SK-N-SH treated with all-trans-retinoic acid at 6 μM for 48 hours (cell line): ENCODE measurements at regions not wholly inside any gene's neighbourhood (a gene's known extent, or its start where the extent isn't known, plus 50 kb on each side); places are given as distances from the start of the nearest gene placed in this dataset.

ENCODE experiments used
- CSDC2 ChIP-seq: fragments of 250-450 bp; sonication (Bioruptor Pico); IDR thresholded peaks from 2 replicates; pipeline ENCODE4 v1.5.0; 2020; ENCODE audit warnings: mild to moderate bottlenecking, moderate library complexity
- ESRRG ChIP-seq: fragments of 250-450 bp; sonication (Bioruptor Pico); IDR thresholded peaks from 2 replicates; pipeline ENCODE4 v1.6.1; 2021; ENCODE audit warnings: mild to moderate bottlenecking
- PPARA ChIP-seq: fragments of 250-450 bp; sonication (Bioruptor Pico); IDR thresholded peaks from 2 replicates; pipeline ENCODE4 v1.5.0; 2020; ENCODE audit warnings: mild to moderate bottlenecking, borderline replicate concordance
- ZFP3 ChIP-seq: fragments of 250-450 bp; sonication (Bioruptor Pico); IDR thresholded peaks from 2 replicates; pipeline ENCODE4 v1.5.0; 2020; ENCODE audit warnings: mild to moderate bottlenecking, moderate library complexity
- ZFP30 ChIP-seq: fragments of 450-650 bp; formaldehyde crosslinking; IDR thresholded peaks from 2 replicates; pipeline ENCODE4 v1.5.0; 2022; ENCODE audit warnings: mild to moderate bottlenecking, moderate library complexity
- ZNF565 ChIP-seq: fragments of 450-650 bp; formaldehyde crosslinking; conservative IDR thresholded peaks from 2 replicates; pipeline ENCODE4 v1.5.0; 2020; ENCODE audit warnings: low read depth, mild to moderate bottlenecking, moderate library complexity
- ZNF70 ChIP-seq: fragments of 450-650 bp; formaldehyde crosslinking; IDR thresholded peaks from 2 replicates; pipeline ENCODE4 v1.5.0; 2020; ENCODE audit warnings: mild to moderate bottlenecking, moderate library complexity
- ZNF8 ChIP-seq: fragments of 450-650 bp; formaldehyde crosslinking; IDR thresholded peaks from 2 replicates; pipeline ENCODE4 v1.5.0; 2020; ENCODE audit warnings: mild to moderate bottlenecking, moderate library complexity
- TF ChIP-seq, protein P1 (sequence below): fragments of 250-450 bp; sonication (Bioruptor Pico); IDR thresholded peaks from 2 replicates; pipeline ENCODE4 v1.5.1; 2020; ENCODE audit warnings: low read depth, mild to moderate bottlenecking, moderate library complexity
- TF ChIP-seq, protein P2 (sequence below): fragments of 250-450 bp; sonication (Bioruptor Pico); IDR thresholded peaks from 2 replicates; pipeline ENCODE4 v1.8.0; 2021; ENCODE audit warnings: low read depth, mild to moderate bottlenecking, moderate library complexity, borderline replicate concordance
- TF ChIP-seq, protein P3 (sequence below): fragments of 250-450 bp; sonication (Bioruptor Pico); IDR thresholded peaks from 2 replicates; pipeline ENCODE4 v1.8.0; 2020; ENCODE audit warnings: mild to moderate bottlenecking, moderate library complexity, borderline replicate concordance

DNA sequence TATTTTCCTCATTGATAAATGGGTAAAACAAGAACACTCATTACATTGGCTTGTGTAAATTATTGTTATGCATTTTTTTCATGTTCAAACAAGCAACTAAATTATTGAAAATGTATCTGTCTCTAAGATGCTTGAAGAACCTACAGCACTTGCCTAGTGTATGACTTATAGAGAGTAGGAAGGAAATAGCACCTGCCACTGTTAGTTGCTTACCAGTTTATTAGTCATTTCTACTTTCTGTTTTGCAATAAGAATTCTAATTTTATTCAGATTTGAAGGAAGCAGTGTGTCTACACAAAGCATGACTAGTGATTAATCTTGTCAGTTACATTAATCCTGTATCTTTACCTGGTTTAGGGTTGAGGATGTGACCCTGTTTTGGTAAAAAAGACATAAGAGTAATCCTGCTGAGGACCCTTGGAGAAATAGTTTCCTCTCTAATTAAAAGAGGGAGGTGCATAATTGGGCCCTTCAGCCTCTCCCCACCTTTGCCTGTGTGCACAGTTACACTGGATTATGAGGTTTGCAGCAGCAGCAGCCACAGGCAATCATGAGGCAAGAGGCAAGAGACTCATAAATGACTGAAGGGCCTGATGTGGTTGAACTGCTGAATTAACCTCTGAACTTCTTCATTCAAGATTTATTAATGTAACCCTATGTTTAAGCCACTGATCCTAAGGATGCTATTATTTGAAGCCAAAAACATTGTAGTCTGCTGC is 1202.1 kb downstream of the ADGRL3 start:
- TF ChIP-seq, protein P1, sequence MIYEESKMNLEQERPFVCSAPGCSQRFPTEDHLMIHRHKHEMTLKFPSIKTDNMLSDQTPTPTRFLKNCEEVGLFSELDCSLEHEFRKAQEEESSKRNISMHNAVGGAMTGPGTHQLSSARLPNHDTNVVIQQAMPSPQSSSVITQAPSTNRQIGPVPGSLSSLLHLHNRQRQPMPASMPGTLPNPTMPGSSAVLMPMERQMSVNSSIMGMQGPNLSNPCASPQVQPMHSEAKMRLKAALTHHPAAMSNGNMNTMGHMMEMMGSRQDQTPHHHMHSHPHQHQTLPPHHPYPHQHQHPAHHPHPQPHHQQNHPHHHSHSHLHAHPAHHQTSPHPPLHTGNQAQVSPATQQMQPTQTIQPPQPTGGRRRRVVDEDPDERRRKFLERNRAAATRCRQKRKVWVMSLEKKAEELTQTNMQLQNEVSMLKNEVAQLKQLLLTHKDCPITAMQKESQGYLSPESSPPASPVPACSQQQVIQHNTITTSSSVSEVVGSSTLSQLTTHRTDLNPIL (CRISPR knock-in tag) = no peak
- no peak for TF ChIP-seq ZFP30 (CRISPR knock-in tag)
- no peak for TF ChIP-seq ZNF8 (CRISPR knock-in tag)
- TF ChIP-seq ESRRG (CRISPR knock-in tag) = no peak
- no peak for TF ChIP-seq ZNF565 (CRISPR knock-in tag)
- TF ChIP-seq, protein P2, sequence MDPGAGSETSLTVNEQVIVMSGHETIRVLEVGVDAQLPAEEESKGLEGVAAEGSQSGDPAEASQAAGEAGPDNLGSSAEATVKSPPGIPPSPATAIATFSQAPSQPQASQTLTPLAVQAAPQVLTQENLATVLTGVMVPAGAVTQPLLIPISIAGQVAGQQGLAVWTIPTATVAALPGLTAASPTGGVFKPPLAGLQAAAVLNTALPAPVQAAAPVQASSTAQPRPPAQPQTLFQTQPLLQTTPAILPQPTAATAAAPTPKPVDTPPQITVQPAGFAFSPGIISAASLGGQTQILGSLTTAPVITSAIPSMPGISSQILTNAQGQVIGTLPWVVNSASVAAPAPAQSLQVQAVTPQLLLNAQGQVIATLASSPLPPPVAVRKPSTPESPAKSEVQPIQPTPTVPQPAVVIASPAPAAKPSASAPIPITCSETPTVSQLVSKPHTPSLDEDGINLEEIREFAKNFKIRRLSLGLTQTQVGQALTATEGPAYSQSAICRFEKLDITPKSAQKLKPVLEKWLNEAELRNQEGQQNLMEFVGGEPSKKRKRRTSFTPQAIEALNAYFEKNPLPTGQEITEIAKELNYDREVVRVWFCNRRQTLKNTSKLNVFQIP (CRISPR knock-in tag) = no peak
- no peak for TF ChIP-seq PPARA (CRISPR knock-in tag)
- TF ChIP-seq CSDC2 (CRISPR knock-in tag) = no peak
- no peak for TF ChIP-seq ZFP3 (CRISPR knock-in tag)
- TF ChIP-seq, protein P3, sequence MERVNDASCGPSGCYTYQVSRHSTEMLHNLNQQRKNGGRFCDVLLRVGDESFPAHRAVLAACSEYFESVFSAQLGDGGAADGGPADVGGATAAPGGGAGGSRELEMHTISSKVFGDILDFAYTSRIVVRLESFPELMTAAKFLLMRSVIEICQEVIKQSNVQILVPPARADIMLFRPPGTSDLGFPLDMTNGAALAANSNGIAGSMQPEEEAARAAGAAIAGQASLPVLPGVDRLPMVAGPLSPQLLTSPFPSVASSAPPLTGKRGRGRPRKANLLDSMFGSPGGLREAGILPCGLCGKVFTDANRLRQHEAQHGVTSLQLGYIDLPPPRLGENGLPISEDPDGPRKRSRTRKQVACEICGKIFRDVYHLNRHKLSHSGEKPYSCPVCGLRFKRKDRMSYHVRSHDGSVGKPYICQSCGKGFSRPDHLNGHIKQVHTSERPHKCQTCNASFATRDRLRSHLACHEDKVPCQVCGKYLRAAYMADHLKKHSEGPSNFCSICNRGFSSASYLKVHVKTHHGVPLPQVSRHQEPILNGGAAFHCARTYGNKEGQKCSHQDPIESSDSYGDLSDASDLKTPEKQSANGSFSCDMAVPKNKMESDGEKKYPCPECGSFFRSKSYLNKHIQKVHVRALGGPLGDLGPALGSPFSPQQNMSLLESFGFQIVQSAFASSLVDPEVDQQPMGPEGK (CRISPR knock-in tag) = no peak
- no peak for TF ChIP-seq ZNF70 (CRISPR knock-in tag)
